HepG2 (cell line): ENCODE measurements at regions not wholly inside any gene's neighbourhood (a gene's known extent, or its start where the extent isn't known, plus 50 kb on each side); places are given as distances from the start of the nearest gene placed in this dataset.
A peak's percentile ranks its signal among the peaks of the same experiment; 100 is the strongest.

ENCODE experiments used
- ATAC-seq: fragments of 200-7000 bp; cut with Tn5 transposase; 3 replicates; pipeline ENCODE4 v1.9.1; 2020; ENCODE audit warnings: mild to moderate bottlenecking, moderate library complexity
- BruUV-seq: library from RNA; stranded (reverse); fragments of 400-500 nt; replicated peaks from 2 replicates; lab custom pipeline; 2021; lab: Mats Ljungman, UMichigan
- CTCF ChIA-PET: fragments of 300-600 bp; formaldehyde crosslinking; extraction: SDS; loops from one replicate; lab custom pipeline; 2021; ENCODE audit warnings: low total read pairs, inconsistent platforms, low intra/inter-chr PET ratio; lab: Yijun Ruan, JAX
- POLR2A ChIA-PET: fragments of 350-600 bp; sonication (Branson Sonifier 250); formaldehyde crosslinking; loops from one replicate; lab custom pipeline; 2020; ENCODE audit warnings: antibody characterized with exemption, inconsistent platforms; lab: Yijun Ruan, JAX
- DNase-seq: peaks from one replicate; pipeline ENCODE4 v3.0.0-alpha.2; 2015; ENCODE audit warnings: low spot score
- FAIRE-seq: peaks from 3 replicates; lab custom pipeline; 2011; peaks lifted over from hg19 to GRCh38; lab: Jason Lieb, UNC
- H2AFZ ChIP-seq: one replicate; pipeline ENCODE4 v1.6.1; 2011; ENCODE audit warnings: low read length, inconsistent platforms
- H3K27ac ChIP-seq: fragments of 300-600 bp; 3 replicates; pipeline ENCODE4 v1.8.0; 2011; ENCODE audit warnings: mixed run types, mild to moderate bottlenecking, mixed read lengths, low read length, inconsistent platforms; ENCODE audit not compliant: insufficient read depth; ENCODE audit errors: extremely low read length
- H3K27me3 ChIP-seq, 2 experiments: fragments of 200-600 bp in 1 of 2; 2 replicates in 1 of 2; 3 replicates in 1 of 2; pipeline versions ENCODE4 v1.6.0 to v1.8.0; 2011; ENCODE audit warnings: low read length in 2 of 2, mild to moderate bottlenecking in 2 of 2, moderate library complexity in 2 of 2, inconsistent platforms in 1 of 2; ENCODE audit not compliant: insufficient read depth in 2 of 2, control insufficient read depth in 1 of 2
- H3K36me3 ChIP-seq, 2 experiments: fragments of 200-600 bp in 1 of 2; replicated peaks in 1 of 2; 2 replicates in 1 of 2; 3 replicates in 1 of 2; pipeline versions ENCODE4 v1.5.1 to v1.8.0; 2011; ENCODE audit warnings: low read length in 2 of 2, inconsistent platforms in 1 of 2; ENCODE audit not compliant: insufficient read depth in 2 of 2, control insufficient read depth in 1 of 2
- H3K4me1 ChIP-seq: 2 replicates; pipeline ENCODE4 v1.5.1; 2012; ENCODE audit warnings: low read length, inconsistent platforms; ENCODE audit not compliant: insufficient read depth
- H3K4me2 ChIP-seq: 2 replicates; pipeline ENCODE4 v1.6.0; 2011; ENCODE audit warnings: low read depth, low read length, inconsistent platforms
- H3K4me3 ChIP-seq, 3 experiments: fragments of 200-600 bp in 1 of 3; sonication (generic), shearing (Covaris generic) in 1 of 3; replicated peaks in 1 of 3; 2 replicates each; pipeline ENCODE4 v1.5.1; 2011 to 2016; ENCODE audit warnings: low read length in 3 of 3, inconsistent platforms in 2 of 3, low read depth in 2 of 3, mild to moderate bottlenecking in 2 of 3, control low read depth in 1 of 3, mixed read lengths in 1 of 3; ENCODE audit not compliant: insufficient read depth in 1 of 3
- H3K79me2 ChIP-seq: one replicate; pipeline ENCODE4 v1.6.1; 2011; ENCODE audit warnings: low read length, inconsistent platforms; ENCODE audit not compliant: insufficient read depth
- H3K9ac ChIP-seq: 2 replicates; pipeline ENCODE4 v1.6.0; 2011; ENCODE audit warnings: mild to moderate bottlenecking, low read depth, low read length, inconsistent platforms; ENCODE audit not compliant: insufficient read depth
- H3K9me3 ChIP-seq: 2 replicates; pipeline ENCODE4 v1.5.1; 2012; ENCODE audit warnings: mild to moderate bottlenecking, low read length
- H4K20me1 ChIP-seq: 2 replicates; pipeline ENCODE4 v1.6.0; 2011; ENCODE audit warnings: inconsistent platforms, mild to moderate bottlenecking, low read length, moderate library complexity; ENCODE audit not compliant: insufficient read depth
- MAFK ChIP-seq, 2 experiments: IDR thresholded peaks in 1 of 2; conservative IDR thresholded peaks in 1 of 2; 2 replicates each; pipeline ENCODE4 v1.6.1; 2011; ENCODE audit warnings: improper control_type of control experiment in 2 of 2, low read length in 2 of 2
- WGBS: methylation state at CpG from one replicate; pipeline ENCODE4 v1.1.6; 2017; ENCODE audit warnings: low lambda C conversion rate; 5-methylcytosine and 5-hydroxymethylcytosine counted together
- in situ Hi-C: cut with HindIII; loops from 2 replicates; pipeline ENCODE4 v1.10.0; 2017; ENCODE audit warnings: low pct_unique_long_range_greater_than_20kb; ENCODE audit not compliant: extremely low pct_ligation_motif_present
- intact Hi-C: fragments of 100-400 bp; cut with micrococcal nuclease; formaldehyde crosslinking; loops from one replicate; pipeline ENCODE4 v1.10.0; 2022; ENCODE audit not compliant: unreplicated experiment
- TF ChIP-seq, protein P1 (sequence below): sonication (generic); formaldehyde crosslinking; IDR thresholded peaks from 2 replicates; pipeline ENCODE4 v1.4.0; 2020; ENCODE audit warnings: mild to moderate bottlenecking, missing genetic modification reagents
- TF ChIP-seq, protein P2 (sequence below): sonication (generic); formaldehyde crosslinking; IDR thresholded peaks from 2 replicates; pipeline ENCODE4 v1.4.0; 2020; ENCODE audit warnings: missing genetic modification reagents, borderline replicate concordance

DNA sequence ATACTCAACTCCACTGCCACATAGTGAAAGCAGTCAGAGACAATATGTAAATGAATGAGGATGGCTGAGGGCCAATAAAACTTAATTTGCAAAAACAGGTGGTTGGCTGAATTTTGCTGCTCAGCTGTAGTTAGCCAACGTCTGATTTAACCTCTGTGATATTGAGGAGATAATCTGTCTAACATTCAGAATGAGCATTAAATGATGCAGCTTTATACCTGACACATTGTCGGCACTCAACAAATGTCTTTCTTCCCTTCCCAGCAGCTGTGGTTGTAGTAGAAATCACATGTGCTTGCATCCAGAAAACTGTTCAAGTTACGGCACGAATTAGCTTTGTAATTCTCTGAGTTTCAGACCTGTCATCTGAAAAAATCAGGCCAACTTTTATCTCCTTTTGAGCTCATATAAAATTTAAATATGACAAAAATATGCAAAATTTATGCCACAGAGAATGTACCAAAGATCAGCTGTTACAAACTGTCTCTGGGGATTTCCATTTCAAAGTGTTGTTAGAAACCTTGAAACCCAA, 1239.7 kb downstream of the GATA3 start (continued):
- TF ChIP-seq, protein P1, sequence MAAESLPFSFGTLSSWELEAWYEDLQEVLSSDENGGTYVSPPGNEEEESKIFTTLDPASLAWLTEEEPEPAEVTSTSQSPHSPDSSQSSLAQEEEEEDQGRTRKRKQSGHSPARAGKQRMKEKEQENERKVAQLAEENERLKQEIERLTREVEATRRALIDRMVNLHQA (CRISPR knock-in tag), result no peak
- TF ChIP-seq, all 625 proteins: peak for 0

DNA sequence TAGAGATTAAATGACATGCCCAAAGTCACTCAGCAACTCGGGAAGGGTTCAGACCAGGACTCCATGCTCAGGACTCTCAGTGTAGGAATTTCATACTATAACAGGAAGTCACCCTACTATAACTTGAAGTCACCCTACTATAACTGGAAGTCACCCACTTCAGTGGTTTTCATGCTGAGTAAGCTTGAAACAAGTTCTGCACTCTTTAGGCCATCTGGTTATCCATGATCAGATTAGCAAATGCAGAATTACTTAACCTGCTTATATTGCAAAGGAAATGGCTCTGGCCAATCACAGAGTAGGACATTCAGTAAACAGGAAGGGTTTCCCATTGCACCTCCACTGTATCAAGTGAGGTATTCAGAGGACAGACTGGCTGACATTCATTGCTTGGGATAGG, 1240.4 kb downstream of the GATA3 start:
- ChIA-PET POLR2A (no interaction called here), CTCF (no interaction called here)
- Histone ChIP-seq H3K79me2 (no peaks in the 10 kb centered on the region), H4K20me1 (no peaks in the 10 kb centered on the region), H3K4me1 (no peaks in the 10 kb centered on the region), H3K4me3 (no peak overlapping the region), H3K36me3 (no peaks in the 10 kb centered on the region), H3K9ac (no peak overlapping the region), H3K9me3 (no peaks in the 10 kb centered on the region), H3K27me3 (no peaks in the 10 kb centered on the region)
- FAIRE-seq, result no peak
- BruUV-seq, result no TSS peak
- in situ Hi-C loops, result no loop called here
- intact Hi-C loops, result no loop called here
- 0 out of 4 replicates have a peak, but pooled peaks of 1 of the 2 experiments have one; percentile 5 for TF ChIP-seq MAFK (conservative IDR thresholded peaks at IDR 0.05 in 1 of 2, IDR thresholded peaks at IDR 0.05 in 1 of 2; ENCODE audit: low read length in 2 of 2)
- TF ChIP-seq, protein P2, sequence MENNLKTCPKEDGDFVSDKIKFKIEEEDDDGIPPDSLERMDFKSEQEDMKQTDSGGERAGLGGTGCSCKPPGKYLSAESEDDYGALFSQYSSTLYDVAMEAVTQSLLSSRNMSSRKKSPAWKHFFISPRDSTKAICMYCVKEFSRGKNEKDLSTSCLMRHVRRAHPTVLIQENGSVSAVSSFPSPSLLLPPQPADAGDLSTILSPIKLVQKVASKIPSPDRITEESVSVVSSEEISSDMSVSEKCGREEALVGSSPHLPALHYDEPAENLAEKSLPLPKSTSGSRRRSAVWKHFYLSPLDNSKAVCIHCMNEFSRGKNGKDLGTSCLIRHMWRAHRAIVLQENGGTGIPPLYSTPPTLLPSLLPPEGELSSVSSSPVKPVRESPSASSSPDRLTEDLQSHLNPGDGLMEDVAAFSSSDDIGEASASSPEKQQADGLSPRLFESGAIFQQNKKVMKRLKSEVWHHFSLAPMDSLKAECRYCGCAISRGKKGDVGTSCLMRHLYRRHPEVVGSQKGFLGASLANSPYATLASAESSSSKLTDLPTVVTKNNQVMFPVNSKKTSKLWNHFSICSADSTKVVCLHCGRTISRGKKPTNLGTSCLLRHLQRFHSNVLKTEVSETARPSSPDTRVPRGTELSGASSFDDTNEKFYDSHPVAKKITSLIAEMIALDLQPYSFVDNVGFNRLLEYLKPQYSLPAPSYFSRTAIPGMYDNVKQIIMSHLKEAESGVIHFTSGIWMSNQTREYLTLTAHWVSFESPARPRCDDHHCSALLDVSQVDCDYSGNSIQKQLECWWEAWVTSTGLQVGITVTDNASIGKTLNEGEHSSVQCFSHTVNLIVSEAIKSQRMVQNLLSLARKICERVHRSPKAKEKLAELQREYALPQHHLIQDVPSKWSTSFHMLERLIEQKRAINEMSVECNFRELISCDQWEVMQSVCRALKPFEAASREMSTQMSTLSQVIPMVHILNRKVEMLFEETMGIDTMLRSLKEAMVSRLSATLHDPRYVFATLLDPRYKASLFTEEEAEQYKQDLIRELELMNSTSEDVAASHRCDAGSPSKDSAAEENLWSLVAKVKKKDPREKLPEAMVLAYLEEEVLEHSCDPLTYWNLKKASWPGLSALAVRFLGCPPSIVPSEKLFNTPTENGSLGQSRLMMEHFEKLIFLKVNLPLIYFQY (CRISPR knock-in tag), result no peak
- TF ChIP-seq, all 625 proteins: peak for 1
- H3K4me2 ChIP-seq, result no peak overlapping the region
- H2AFZ ChIP-seq, result no peak overlapping the region
- DNase-seq (no peak), ATAC-seq (no peak)
- no peak overlapping the region for H3K27ac ChIP-seq
- WGBS, result 0% methylated on average over 1 of the region's 1 CpG
